ENCODE measurements at regions not wholly inside any gene's neighbourhood (a gene's known extent, or its start where the extent isn't known, plus 50 kb on each side); places are given as distances from the start of the nearest gene placed in this dataset.

- intact Hi-C loops (cut with micrococcal nuclease), result no loop called here
- no peak overlapping the region for H2AFZ ChIP-seq (ENCODE audit: insufficient read depth, low read depth, low read length, poor library complexity, severe bottlenecking)
- H3K9me3 Mint-ChIP-seq, result peaks cover 0 to 2% (median 0%) of the 10 kb centered on the region in 7 donors
- no peaks in the 10 kb centered on the region for H3K36me3 ChIP-seq (replicated peaks in 1 of 2; ENCODE audit: control insufficient read depth in 1 of 2, insufficient read depth in 2 of 2, low read length in 2 of 2)
- H3K27me3 Mint-ChIP-seq (ENCODE audit: low read depth in 3 of 3), result peaks cover 5 to 19% (median 12%) of the 10 kb centered on the region in 3 donors
- H3K36me3 Mint-ChIP-seq, result no peaks in the 10 kb centered on the region
- no peaks in the 10 kb centered on the region for H3K4me1 ChIP-seq (ENCODE audit: control insufficient read depth in 1 of 2, insufficient read depth in 2 of 2, low read length in 2 of 2)
- H3K79me2 ChIP-seq (ENCODE audit: insufficient read depth, low read length), result no peaks in the 10 kb centered on the region
- no peak overlapping the region for H3K4me3 Mint-ChIP-seq
- H3K9me3 ChIP-seq (replicated peaks in 1 of 2; ENCODE audit: control insufficient read depth in 1 of 2, insufficient read depth in 1 of 2, low read length in 2 of 2), result no peaks in the 10 kb centered on the region
- H4K20me1 ChIP-seq (ENCODE audit: insufficient read depth, low read length), result no peaks in the 10 kb centered on the region
- H3K9ac ChIP-seq (ENCODE audit: insufficient read depth, low read length, poor library complexity, severe bottlenecking), result no peak overlapping the region
- H3K27ac Mint-ChIP-seq, result no peak overlapping the region
- no peak overlapping the region for H3K27ac ChIP-seq (ENCODE audit: low read depth in 1 of 2, low read length in 2 of 2)
- no peak overlapping the region for H3K4me3 ChIP-seq (replicated peaks in 1 of 3; ENCODE audit: low read depth in 2 of 3, low read length in 3 of 3)
- H3K4me1 Mint-ChIP-seq, result no peaks in the 10 kb centered on the region
- H3K27me3 ChIP-seq (ENCODE audit: control insufficient read depth in 2 of 2, insufficient read depth in 2 of 2, low read length in 2 of 2), result no peaks in the 10 kb centered on the region
- WGBS (ENCODE audit: insufficient coverage), result 55% methylated on average over 1 of the region's 4 CpGs
- no peak for TF ChIP-seq CTCF (IDR thresholded peaks at IDR 0.05)
- H3K4me2 ChIP-seq (replicated peaks; ENCODE audit: extremely low read depth, low read length, poor library complexity, severe bottlenecking), result no peak overlapping the region
- no peak for DNase-seq
Observed at GRCh38 chr5:141793881-141794280, 84.3 kb downstream of the PCDH1 start.

- H3K79me2 ChIP-seq (ENCODE audit: insufficient read depth, low read length), result no peaks in the 10 kb centered on the region
- no peaks in the 10 kb centered on the region for H3K4me1 ChIP-seq (ENCODE audit: control insufficient read depth in 1 of 2, insufficient read depth in 2 of 2, low read length in 2 of 2)
- H3K27ac Mint-ChIP-seq, result no peak overlapping the region
- intact Hi-C loops (cut with micrococcal nuclease), result no loop called here
- H3K4me2 ChIP-seq (replicated peaks; ENCODE audit: extremely low read depth, low read length, poor library complexity, severe bottlenecking), result no peak overlapping the region
- no peaks in the 10 kb centered on the region for H3K9me3 ChIP-seq (replicated peaks in 1 of 2; ENCODE audit: control insufficient read depth in 1 of 2, insufficient read depth in 1 of 2, low read length in 2 of 2)
- H3K27me3 ChIP-seq (ENCODE audit: control insufficient read depth in 2 of 2, insufficient read depth in 2 of 2, low read length in 2 of 2), result no peaks in the 10 kb centered on the region
- no peaks in the 10 kb centered on the region for H3K36me3 ChIP-seq (replicated peaks in 1 of 2; ENCODE audit: control insufficient read depth in 1 of 2, insufficient read depth in 2 of 2, low read length in 2 of 2)
- no peak overlapping the region for H3K4me3 ChIP-seq (replicated peaks in 1 of 3; ENCODE audit: low read depth in 2 of 3, low read length in 3 of 3)
- TF ChIP-seq CTCF (IDR thresholded peaks at IDR 0.05), result no peak
- H3K4me1 Mint-ChIP-seq, result no peaks in the 10 kb centered on the region
- H3K4me3 Mint-ChIP-seq, result no peak overlapping the region
- peaks cover 0 to 2% (median 0%) of the 10 kb centered on the region in 7 donors for H3K9me3 Mint-ChIP-seq
- H4K20me1 ChIP-seq (ENCODE audit: insufficient read depth, low read length), result no peaks in the 10 kb centered on the region
- H2AFZ ChIP-seq (ENCODE audit: insufficient read depth, low read depth, low read length, poor library complexity, severe bottlenecking), result no peak overlapping the region
- 83% methylated on average over 1 of the region's 3 CpGs for WGBS (ENCODE audit: insufficient coverage)
- H3K27ac ChIP-seq (ENCODE audit: low read depth in 1 of 2, low read length in 2 of 2), result no peak overlapping the region
- H3K9ac ChIP-seq (ENCODE audit: insufficient read depth, low read length, poor library complexity, severe bottlenecking), result no peak overlapping the region
- H3K27me3 Mint-ChIP-seq (ENCODE audit: low read depth in 3 of 3), result peaks cover 10 to 19% (median 12%) of the 10 kb centered on the region in 3 donors
- DNase-seq, result no peak
- no peaks in the 10 kb centered on the region for H3K36me3 Mint-ChIP-seq
Observed at GRCh38 chr5:141793403-141793802, 84.8 kb downstream of the PCDH1 start.

Data from CD14-positive monocyte (primary cell).